ENCODE measurements at regions not wholly inside any gene's neighbourhood (a gene's known extent, or its start where the extent isn't known, plus 50 kb on each side); places are given as distances from the start of the nearest gene placed in this dataset.

GRCh38 chr15:66848686-66849392 lies 146.8 kb downstream of the SMAD6 start:
- DNase-seq: no peak

GRCh38 chr15:66849393-66849745 lies 147.3 kb downstream of the SMAD6 start:
- DNase-seq: no peak

GRCh38 chr15:66849746-66850077 lies 147.7 kb downstream of the SMAD6 start:
- DNase-seq: no peak

- no peak for DNase-seq
Measured at GRCh38 chr15:66850078-66850991, 148.3 kb downstream of the SMAD6 start.

GRCh38 chr15:66850996-66851310 lies 148.9 kb downstream of the SMAD6 start:
- DNase-seq: no peak

GRCh38 chr15:66851311-66852063 lies 149.5 kb downstream of the SMAD6 start:
- peak; percentile 45 for DNase-seq

GRCh38 chr15:66852064-66852905 lies 150.2 kb downstream of the SMAD6 start:
- no peak for DNase-seq

- no peak for DNase-seq
Measured at GRCh38 chr15:66854012-66854965, 152.3 kb downstream of the SMAD6 start.

GRCh38 chr15:66855041-66855440 lies 153.0 kb downstream of the SMAD6 start:
- no peak for DNase-seq

GRCh38 chr15:66857694-66858093 lies 155.7 kb downstream of the SMAD6 start:
- DNase-seq: no peak

- no peak for DNase-seq
Measured at GRCh38 chr15:66858423-66859207, 156.6 kb downstream of the SMAD6 start.

- DNase-seq: no peak
Measured at GRCh38 chr15:66859688-66860253, 157.7 kb downstream of the SMAD6 start.

- no peak for DNase-seq
Measured at GRCh38 chr15:66860844-66861243, 158.8 kb downstream of the SMAD6 start.

- no peak for DNase-seq
Measured at GRCh38 chr15:66862111-66862939, 160.3 kb downstream of the SMAD6 start.

GRCh38 chr15:66862940-66863335 lies 160.9 kb downstream of the SMAD6 start:
- peak; percentile 21 for DNase-seq

GRCh38 chr15:66863390-66864085 lies 161.5 kb downstream of the SMAD6 start:
- no peak for DNase-seq

- no peak for DNase-seq
Measured at GRCh38 chr15:66864086-66864830, 162.2 kb downstream of the SMAD6 start.

GRCh38 chr15:66864871-66865281 lies 162.8 kb downstream of the SMAD6 start:
- no peak for DNase-seq
